ENCODE measurements at regions not wholly inside any gene's neighbourhood (a gene's known extent, or its start where the extent isn't known, plus 50 kb on each side); places are given as distances from the start of the nearest gene placed in this dataset.
"Not testable (repeated sequence)": the region's sequence is repeated elsewhere in the genome, so short reads cannot be mapped to it uniquely, and the experiment has no call there.

DNA sequence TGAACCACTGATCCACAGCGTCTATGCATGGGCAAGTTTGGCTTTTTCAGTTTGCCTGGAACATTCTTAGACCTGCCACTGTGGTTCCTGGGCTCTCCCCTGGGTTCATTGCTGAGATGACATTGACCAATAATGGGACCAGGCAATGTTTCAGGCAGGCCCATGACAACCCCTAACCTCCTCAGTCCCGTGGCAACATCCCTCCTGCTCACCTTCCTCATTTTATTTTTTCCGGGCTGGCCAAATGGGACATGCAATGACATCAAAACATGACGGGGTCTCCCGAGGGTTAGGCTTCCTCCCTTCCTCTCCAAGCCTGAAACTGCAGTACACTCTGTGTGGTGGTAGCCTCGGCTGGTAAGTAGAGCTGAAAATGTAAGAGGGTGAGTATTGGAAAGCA is 234.0 kb upstream of the RREB1 start:
- no peak for DNase-seq

DNA sequence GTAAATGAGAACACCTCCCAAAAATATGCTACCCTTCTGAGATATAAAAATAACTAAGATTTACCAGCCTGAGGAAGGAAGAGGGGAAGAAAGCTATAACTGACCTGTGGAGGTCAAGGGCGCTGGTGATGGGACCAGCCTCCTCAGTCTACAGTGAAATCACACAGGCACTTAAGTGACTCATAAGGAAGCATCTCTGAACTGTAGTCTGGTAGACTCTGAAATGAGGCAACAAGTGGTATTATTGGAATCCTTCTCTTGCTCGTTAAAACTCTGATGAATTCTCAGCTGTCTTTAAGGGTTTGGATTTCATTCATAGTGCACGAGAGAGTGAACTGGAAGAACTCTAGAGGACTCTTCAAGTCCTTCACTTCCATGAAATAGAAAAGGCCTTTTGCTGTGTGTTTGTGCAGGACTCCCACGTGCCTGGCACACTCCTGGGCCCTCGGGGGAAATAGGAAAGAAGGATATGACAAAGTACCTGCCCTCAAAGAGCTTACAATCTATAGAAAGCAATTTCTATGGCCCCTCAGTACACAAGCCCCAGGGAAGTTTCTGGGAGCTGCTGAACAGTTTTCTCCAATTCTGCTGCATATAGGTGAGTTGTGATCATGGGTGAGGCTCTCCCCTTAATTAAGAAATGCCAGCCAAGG is 231.8 kb upstream of the RREB1 start:
- no peak for DNase-seq

DNA sequence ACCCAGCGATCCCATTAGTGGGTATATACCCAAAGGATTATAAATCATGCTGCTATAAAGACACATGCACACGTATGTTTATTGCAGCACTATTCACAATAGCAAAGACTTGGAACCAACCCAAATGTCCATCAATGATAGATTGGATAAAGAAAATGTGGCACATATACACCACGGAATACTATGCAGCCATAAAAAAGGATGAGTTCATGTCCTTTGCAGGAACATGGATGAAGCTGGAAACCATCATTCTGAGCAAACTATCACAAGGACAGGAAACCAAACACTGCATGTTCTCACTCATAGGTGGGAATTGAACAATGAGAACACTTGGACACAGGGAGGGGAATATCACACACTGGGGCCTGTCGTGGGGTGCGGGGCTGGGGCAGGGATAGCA is 230.0 kb upstream of the RREB1 start:
- DNase-seq: not testable (repeated sequence)

DNA sequence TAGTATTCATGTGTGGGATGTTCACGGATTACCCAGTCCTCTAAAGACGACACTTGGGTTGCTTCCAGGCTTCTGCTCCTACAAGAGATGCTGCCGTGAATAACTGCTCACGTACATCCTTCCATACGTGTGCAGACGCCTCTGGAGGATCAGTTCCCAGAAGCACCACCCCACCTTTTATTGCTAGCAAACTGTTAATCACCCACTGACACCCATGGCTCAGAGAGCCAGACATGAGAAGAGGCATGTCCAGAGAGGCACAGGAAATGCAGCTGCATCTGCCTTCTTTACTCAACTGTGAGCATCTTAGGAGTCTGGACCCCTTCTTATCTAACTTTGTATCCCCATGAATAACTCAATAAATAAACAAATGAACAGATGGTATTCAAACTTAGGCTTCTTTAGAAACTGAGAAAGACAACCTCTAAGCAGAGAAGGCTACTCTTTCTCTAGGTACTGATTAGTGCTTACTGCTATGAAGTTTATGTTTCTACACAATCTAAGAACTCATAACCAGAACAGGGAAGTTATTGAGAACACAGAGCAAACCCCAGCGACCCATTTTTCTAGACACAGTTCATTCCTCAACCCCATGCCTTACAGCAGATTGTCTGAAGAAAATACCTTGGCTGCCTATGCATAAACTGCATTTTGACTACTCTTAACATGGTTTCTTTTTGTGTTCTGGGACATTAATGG is 228.7 kb upstream of the RREB1 start:
- DNase-seq: no peak

DNA sequence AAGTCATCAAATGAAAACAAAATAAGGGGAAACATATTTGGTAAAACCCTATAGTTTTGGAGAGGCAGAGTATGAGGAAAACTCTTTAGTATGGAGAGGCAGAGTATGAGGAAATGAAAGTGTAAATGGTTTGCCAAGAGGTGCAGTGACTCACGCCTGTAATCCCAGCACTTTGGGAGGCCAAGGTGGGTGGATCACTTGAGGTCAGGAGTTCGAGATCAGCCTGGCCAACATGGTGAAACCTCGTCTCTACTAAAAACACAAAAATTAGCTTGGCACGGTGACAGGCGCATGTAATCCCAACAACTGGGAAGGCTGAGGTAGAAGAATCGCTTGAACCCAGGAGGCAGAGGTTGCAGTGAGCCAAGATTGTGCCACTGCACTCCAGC is 228.2 kb upstream of the RREB1 start:
- DNase-seq: not testable (repeated sequence)

DNA sequence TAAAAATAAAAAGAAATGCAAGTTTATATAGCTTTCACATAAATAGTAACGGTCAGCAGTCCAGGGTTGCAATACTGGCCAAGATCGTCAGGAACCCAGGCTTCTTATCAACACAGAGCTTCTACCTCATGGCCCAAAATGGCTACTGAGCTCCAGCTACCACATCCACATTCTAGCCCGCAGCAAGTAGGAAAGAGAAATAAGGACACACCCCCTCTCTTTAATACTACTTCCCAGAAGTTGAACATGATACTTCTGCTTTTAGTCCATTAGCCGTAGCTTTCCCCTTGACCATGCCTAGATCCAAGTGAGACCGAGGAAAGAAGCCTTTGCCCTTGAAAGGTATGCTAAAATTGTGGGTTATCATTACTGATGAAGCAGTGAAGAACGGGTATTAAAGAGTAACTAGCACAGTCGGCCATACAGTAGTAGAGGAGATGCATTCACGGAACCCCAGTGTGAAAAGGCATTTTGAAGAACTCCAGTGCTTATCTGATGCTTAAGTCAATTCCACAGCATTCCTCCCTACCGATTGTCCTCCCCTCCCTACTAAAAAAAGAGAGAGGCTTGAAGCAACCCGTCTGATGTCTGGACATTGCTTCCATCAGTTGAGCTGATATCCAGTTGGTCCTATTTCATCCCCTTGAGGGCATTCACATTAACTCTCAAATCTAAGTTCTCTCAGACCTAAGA is 226.9 kb upstream of the RREB1 start:
- no peak for DNase-seq

DNA sequence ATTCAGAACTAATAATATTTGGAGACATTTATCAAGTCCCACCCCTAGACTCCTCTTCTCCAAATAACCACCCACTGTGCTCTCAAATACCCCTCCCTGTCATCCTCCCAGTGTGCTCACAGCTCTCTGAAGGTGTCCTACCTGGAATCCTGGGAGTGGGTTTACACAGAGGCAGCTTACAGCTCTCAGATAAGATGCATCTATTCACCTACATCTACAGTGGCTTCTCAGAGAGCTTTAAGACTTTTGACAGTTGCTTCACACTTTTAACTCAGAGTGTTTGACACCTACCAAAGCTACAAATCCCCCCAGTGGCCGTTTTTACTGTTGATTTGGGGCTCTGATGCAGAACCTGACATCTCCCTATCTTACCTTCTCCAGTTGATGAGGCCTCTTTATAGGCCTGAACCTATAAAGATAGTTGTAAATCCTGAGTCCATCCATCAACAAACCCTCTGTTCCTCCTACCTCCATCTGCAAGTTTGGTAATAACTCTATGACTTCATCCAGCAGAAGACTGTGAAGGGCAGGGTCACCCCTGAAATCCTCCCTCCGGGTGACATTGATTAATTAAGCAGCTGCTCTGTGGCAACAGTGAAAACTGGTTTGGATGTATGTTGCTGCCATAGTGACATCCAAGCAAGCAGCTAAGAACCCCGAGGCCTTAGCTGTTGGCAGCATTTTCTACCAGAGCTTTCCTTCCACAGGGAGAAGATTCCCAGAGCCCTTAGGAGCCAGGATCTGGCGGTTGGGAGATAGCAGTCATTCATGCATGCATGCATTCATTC is 226.1 kb upstream of the RREB1 start:
- DNase-seq: no peak

DNA sequence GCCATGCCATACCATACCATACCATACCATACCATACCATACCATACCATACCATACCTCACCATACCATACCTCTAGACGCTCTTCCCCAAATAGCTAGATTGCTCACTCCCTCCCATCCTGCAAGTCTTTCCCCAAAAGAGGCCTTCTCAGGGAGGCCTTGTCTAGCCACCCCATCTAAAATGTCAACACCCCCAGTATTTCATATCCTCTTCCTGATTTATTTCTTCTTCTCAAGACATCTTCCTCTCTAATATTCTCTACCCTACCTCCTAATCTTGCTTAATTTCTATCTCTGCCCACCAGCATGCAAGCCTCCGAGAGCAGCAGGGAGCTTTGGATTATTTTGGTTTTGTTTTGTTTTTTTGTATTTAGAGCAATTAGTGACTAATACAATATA is 225.2 kb upstream of the RREB1 start:
- no peak for DNase-seq

DNA sequence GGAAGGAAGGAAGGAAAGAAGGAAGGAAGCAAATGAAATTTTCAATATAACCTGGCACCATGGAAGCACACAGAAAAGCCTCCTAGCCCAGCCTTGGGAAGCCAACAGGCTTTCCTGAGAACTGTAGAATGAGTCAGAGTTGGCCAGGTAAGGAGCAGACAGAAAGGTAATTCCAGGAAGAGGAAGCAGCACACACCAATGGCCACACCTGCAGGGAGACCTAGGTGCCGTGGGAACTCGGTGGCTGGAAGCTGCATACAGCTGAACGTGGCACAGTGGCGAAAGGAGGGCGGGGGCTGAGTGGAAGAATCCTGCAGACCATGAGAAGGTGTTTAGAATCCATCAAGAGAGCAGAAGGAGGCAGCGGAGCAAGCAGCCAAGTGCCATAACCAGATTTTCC is 224.8 kb upstream of the RREB1 start:
- no peak for DNase-seq

DNA sequence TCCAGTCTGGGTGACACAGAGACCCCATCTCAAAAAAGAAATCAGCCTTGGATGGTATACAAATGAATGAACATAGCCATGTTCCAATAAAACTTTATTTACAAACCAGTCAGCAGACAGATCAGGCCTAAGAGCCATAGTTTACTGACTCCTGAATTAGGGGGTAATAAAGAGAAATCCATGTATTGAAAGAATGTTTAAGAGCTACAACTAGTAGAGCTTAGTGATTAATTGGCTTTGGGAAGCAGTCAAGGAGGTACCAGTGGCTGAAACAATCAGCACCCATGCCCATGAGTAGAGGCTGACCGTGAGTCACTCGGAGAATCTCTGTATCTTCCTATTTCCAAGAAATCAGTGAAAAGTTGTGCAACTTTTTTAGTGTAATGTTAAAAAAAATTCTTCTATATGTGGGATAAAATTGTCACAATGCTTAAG is 223.6 kb upstream of the RREB1 start:
- no peak for DNase-seq

DNA sequence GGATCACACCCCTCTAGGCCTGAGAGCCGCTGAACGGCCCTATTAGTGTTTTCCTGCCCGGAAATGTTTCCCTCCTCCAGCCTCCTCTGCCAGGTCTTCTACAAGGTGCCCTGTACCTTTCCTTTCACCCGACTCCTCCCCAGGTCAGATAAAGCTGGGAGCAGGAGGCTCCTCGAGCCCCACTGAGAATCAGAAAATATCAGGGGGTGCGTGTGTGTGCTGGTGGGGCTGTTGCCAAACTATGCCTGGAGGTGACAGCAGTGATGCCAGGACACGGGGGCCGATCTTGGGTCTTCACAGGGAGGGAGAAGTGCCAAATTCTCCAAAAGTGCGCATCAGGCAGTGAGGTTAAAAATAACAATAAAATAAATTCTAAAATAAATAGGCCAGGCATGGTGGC is 222.8 kb upstream of the RREB1 start:
- DNase-seq: no peak

DNA sequence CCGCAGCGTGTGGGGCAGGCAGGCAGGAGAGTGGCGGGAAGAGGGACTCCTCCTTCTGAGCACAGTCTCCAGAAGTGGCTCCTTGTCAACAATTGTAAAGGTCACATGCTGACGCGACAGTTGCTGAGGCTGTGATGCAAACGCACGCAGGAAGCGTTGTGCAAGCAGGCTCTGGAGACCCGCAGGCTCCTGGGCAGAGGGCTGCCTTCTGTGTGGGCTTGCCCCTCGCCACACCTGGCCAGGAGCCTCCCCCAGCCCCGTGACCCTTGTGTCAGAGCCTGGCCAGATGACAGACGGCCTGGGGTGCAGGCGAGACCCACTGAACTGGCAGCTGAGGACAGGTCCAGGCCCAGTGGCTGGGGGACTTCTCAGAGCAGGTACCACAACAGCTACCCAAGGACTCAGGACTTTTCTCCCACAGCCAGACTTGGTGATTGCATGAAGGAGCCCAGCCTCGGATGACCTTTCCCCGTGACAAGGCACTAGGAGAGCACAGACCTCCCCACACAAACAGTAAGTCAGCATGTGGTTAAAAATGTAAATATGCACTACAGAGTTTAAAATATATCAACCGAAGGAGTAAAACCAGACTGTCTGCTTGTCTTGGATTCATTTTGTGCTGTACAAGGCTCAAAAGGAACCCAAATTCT is 222.1 kb upstream of the RREB1 start:
- no peak for DNase-seq

DNA sequence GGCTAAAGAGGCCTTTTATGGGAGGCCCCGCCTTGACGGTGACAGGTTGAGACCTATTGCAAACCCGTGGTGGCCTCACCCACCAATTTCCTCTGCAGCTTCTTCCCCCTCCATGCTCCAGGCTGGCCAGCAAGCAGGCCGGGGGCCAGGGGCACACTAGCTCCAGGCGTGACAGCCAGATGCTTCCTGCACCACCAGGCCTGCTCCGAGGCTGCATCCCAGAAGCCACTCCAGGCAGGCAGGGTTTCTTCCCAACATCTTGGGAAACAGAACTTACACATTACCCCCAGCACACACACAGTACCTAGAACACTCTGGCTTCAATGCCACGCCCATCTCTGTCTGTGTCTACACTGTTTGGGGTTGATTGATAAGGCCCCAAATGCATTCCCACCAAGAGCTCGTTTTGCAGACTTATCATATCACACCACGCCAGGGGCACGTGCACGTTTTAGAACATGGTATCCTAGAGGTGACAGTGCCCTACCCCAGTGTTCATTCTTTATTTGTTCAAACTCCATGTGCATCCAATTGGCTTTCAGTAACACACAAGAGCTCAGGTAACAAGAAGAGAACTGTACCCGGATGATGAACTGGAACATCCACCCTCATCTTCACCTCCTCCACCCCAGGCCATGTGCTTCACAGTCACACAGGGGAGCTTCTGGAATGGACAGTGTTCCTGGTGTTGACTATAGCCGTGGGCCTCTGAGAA is 221.4 kb upstream of the RREB1 start:
- DNase-seq: no peak

DNA sequence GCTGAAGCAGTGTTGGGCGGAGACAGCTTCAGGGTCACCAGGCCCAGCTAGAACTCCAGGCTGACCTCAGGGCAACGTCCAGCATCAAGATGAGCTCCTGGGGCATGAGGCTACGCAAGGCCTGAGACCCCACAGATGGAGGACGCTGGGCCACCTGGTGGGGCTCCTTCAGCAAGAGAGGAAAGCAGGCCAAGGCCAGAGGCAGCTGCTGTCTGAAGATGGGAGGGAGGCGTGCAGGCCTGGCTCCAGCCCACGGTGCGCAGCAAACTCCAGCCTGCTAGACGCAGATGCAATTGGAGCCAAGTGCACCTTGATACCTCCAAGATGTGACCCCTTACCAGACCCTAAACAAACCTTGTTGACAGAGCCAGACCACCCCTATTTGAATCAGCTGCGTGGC is 220.9 kb upstream of the RREB1 start:
- DNase-seq: no peak

DNA sequence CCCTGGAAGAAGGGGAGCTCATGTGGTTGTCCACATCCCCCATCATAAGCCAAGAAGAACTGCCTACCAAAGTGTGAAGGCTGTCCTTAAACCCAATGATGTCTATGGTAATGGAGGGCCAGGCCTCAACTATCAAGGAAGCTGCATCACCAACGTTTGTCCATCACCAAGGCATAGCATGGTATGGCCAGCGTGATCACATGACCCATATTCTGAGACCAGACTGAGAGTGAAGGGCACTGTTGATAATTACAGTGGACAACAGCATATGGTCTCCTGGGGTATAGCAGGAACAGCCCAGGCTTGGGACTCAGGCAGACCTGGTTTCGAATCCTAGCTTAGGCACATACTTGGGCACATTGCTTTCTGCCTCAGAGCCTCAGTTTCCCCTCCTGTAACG is 218.2 kb upstream of the RREB1 start:
- DNase-seq: no peak

DNA sequence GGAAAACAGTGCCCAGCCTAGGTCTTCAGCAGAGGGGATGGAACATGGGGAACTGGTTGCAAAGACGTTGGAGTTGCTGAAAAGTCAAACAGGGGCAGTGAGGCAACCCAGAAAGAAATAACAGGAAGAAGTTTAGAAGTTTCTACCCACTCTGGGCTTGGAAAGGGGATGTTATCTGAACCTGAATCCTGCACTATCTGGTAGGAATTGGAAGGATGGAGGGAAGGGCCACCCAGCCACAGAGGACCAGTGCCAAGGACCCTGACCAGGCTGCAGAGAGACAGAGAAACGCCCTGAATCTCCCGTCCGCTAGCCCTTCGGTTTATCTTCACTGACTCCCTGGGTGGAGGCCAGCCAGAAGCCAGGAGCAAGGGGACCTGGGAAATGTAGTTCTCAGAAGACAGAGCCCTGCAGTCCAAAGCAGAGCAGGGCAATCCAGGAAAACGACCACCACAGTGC is 217.3 kb upstream of the RREB1 start:
- DNase-seq: no peak

DNA sequence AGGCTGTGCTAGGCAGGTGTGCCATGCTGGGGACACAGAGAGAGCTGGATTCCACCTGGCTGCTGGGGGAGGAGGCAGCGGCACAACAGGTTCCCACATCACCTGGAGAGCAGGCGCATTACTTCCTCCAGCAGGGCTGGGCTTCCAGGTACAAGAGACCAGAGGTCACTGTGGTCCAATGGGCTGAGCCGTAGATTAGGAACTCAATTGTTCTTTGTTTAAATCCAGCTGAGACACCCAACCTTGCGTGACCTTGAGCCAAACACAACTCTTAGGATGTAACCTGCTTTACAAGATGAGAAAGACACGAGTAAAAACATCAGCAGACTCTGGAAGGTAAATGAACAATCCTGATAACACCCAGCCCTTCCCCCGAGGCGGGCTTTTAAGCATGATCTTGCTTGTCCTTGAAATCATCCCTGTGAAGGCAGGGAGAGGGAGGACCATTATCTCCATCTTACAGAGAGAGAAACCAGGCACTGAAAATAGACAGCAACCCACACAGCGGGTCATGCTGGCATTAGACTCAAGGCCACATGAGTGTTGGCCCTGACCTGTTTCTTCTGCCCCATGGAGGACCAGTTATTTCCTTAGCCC is 216.5 kb upstream of the RREB1 start:
- no peak for DNase-seq

DNA sequence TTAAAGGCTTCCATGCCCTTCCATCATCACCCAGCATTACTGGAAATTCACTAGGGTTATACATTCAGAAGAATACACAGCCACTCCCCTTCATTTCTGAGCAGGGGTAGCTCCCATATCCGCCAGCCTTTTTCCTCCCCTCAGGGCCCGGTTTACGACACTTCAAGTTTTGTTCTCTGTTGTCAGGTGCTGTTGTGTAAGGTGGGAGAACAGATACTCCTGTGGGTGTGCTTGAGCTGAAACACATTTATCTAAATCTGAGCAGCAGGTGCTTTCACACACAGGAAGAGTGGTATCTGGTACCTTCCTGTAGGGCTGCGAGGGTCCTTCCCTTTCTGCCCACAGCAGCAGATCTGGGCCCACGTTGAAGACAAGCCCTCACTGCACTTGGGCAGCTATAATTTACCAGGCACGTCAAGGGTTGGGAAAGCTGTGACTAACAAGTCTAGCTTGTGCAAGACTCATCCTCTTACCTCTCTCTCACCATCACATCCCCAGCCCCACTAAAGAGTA is 215.8 kb upstream of the RREB1 start:
- no peak for DNase-seq

DNA sequence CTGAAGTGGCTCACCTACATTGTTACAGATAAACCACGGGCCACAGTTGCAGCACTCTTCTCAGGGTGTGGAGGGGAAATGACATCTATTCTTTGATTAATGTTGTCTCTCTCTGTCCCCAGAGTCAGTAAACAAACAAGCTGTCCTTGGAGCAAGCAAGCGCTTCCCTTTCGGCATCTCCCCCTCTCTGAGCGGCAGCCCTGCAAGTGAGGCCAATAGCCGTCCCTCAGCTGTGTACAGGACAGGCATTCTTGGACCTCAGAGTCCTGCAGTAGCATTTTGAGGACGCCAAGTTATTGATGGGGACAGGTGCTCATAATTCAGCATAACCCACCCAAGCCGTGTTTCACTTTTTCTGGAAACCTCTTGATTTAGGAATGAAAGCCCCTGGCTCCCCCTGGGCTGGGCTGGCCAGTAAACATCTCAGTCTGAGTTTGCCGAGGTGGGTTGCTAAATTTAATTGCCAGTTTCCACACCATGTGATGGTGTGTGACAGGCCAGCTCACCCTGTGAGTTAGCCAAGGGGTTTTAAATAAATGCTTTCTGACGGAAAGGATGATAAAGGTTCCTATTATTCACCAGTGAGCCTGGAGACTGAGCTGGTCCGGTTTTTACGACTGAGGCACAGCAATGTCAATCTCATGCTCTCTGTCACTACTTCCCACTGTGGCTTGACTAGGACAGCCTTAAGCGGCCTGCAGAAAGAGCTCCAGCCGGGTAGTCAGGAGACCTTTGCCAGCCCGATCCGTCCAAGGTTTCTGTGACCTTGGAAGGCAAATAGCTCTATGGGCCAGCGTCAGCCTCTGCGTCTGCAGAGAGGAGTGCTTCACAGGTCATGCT is 214.8 kb upstream of the RREB1 start:
- DNase-seq: no peak

DNA sequence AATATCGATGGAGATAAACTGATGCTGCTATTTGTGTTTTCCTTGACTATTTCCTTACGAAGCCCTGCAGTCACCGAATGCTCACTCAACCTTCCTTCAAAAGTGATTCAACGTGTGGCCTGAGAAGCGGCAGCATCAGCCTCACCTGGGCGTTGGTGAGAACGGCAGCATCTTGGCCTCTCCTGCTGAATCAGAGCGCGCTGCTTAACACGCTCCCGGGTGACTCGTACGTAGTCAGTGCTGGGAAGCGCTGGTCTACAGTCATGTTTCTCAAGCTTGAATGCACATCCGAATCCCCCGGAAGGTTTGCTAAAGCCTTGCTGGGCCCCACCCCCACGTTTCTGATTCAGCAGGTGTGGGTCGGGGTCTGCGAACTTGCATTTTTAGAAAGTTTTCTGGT is 214.1 kb upstream of the RREB1 start:
- no peak for DNase-seq

DNA sequence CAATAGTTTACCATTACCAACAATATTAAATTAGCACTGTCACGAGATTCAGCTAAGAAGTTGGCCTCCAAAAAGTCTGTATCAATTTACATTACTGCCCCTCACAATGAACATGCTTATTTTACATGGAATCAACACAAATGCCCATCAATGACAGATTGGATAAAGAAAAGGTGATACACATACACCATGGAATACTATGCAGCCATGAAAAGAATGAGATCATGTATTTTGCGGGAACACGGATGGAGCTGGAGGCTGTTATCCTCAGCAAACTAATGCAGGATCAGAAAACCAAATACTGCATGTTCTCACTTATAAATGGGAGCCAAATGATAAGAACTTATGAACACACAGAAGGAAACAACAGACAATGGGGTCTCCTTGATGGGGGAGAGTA is 211.8 kb upstream of the RREB1 start:
- no peak for DNase-seq

All from activated CD4-positive, alpha-beta T cell treated with anti-CD3 and anti-CD28 coated beads, Interleukin-10, Interleukin-2, amounts not matched to agents 100 ng/mL and 50 ng/mL, durations not matched to agents 16 hours and 8 hours (primary cell).